Heart left ventricle (tissue), 16 donors: ENCODE measurements at regions not wholly inside any gene's neighbourhood (a gene's known extent, or its start where the extent isn't known, plus 50 kb on each side); places are given as distances from the start of the nearest gene placed in this dataset.

Source experiments
- ATAC-seq, 4 donors: fragments of 200-7000 bp; cut with Tn5 transposase; one replicate each; pipeline ENCODE4 v1.9.1; 2020 to 2022; ENCODE audit warnings: moderate library complexity in 4 of 4, mild to moderate bottlenecking in 3 of 4, moderate number of reproducible peaks in 1 of 4
- DNase-seq, 5 donors: peaks; one replicate each; pipeline ENCODE4 v3.0.0-alpha.2; 2020
- H3K27ac ChIP-seq, 12 donors: fragments of 200-600 bp; sonication (generic) in 4 of 12; one replicate each; pipeline versions ENCODE4 v1.5.0 to v1.8.0; 2016 to 2022; ENCODE audit warnings: mild to moderate bottlenecking in 2 of 12
- H3K27me3 ChIP-seq, 9 donors: fragments of 200-600 bp; sonication (generic) in 2 of 9; one replicate each; pipeline versions ENCODE4 v1.5.1 to v1.8.0; 2016 to 2022; ENCODE audit warnings: mild to moderate bottlenecking in 3 of 9
- H3K36me3 ChIP-seq, 9 donors: fragments of 200-600 bp; sonication (generic) in 2 of 9; one replicate each; pipeline versions ENCODE4 v1.5.0 to v1.8.0; 2018 to 2022; ENCODE audit warnings: mild to moderate bottlenecking in 2 of 9
- H3K4me1 ChIP-seq, 12 donors: fragments of 200-600 bp; sonication (generic) in 4 of 12; one replicate each; pipeline versions ENCODE4 v1.5.0 to v1.8.0; 2016 to 2022; ENCODE audit warnings: mild to moderate bottlenecking in 3 of 12
- H3K4me3 ChIP-seq, 12 donors: fragments of 200-600 bp; sonication (generic) in 4 of 12; one replicate each; pipeline versions ENCODE4 v1.5.0 to v1.8.0; 2017 to 2022; ENCODE audit warnings: mild to moderate bottlenecking in 9 of 12, moderate library complexity in 4 of 12
- H3K9me3 ChIP-seq, 12 donors: fragments of 200-600 bp; sonication (generic) in 4 of 12; one replicate each; pipeline versions ENCODE4 v1.5.0 to v1.8.0; 2016 to 2022; ENCODE audit warnings: mild to moderate bottlenecking in 1 of 12
- POLR2A ChIP-seq, 2 donors: fragments of 450-650 bp; IDR thresholded peaks; one replicate each; pipeline ENCODE4 v1.6.1; 2017; ENCODE audit warnings: antibody characterized with exemption in 2 of 2, mild to moderate bottlenecking in 2 of 2, moderate library complexity in 2 of 2
- WGBS, 4 donors: extraction: QIAGEN DNeasy Blood & Tissue Kit in 2 of 4; methylation state at CpG; one replicate each; pipeline versions ENCODE4 v1.1.5 to v1.1.7; 2013 to 2018; 5-methylcytosine and 5-hydroxymethylcytosine counted together
- intact Hi-C, 10 donors: fragments of 100-400 bp; cut with DNase I; formaldehyde crosslinking; loops; one replicate each; pipeline versions ENCODE4 v1.11.1 to v1.14.2; 2022
- TF ChIP-seq, protein P1 (sequence below), 12 donors: fragments of 200-600 bp; sonication (generic) in 4 of 12; IDR thresholded peaks; one replicate each; pipeline versions ENCODE4 v1.5.0 to v1.8.0; 2018 to 2022; ENCODE audit warnings: antibody characterized with exemption in 12 of 12, mild to moderate bottlenecking in 5 of 12
- donor health status: ischemic (EF 13 %, LVEDD 7.1; RV severe dilation, severe dysfunction).
- donor health status: healthy with polysubstance abuse.
- donor health status: DM: no; HTN: yes; CAD: no.
- donor health status: DM: no; HTN: no; CAD: no.
- donor health status: ischemic (EF 25% LVEDD 6.9; RV normal size, moderate dysfunction).
- donor health status: ischemic (EF 25% LVEDD 5.7; RV mildly dilated, moderate dysfunction).
- donor health status: healthy.
- donor health status: DM: yes; HTN: yes; CAD: no.
- donor health status: ischemic (EF 35%, LVEDD 5.7; RV mildly dilated, moderate dysfunction).
- donor health status: nonischemic (EF 11% LVEDD 7.7; RV severe dilation, severe dysfunction).
- donor health status: DM: yes; HTN: yes; CAD: no.
- donor health status: PGD.
- donor health status: ischemic (EF 29% LVEDD 5.4; RV normal size, mild dysfunction).
- donor health status: nonischemic (EF 23%, LVEDD 6.1; RV moderate dilation, normal function).

DNA sequence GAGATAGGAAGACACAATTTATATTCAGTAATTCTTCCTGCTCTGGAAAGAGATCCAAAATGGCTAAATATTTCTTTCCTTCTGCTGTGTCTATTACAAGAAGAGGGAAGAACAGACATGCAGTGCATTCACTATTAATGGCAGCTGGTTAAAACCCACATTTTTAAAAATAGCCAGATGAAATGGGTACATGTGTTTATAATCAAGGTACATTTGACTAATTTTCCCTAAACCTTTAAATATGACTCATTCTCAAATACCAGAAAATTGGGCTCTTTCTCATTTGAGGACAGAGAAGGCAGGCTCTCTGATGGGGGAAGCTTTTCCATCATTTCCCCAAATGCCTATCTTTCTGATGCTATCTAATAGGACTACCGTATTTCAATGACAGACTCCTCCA, 215.7 kb upstream of the HABP2 start:
- Histone ChIP-seq H3K27me3 (no peaks in the 10 kb centered on the region), H3K4me3 (no peak overlapping the region), H3K27ac (no peak overlapping the region), H3K9me3 (peaks cover 0 to 14% (median 0%) of the 10 kb centered on the region in 12 donors), H3K4me1 (no peaks in the 10 kb centered on the region), H3K36me3 (no peaks in the 10 kb centered on the region)
- DNase-seq (no peak), ATAC-seq (no peak)
- intact Hi-C loops: no loop called here
- TF ChIP-seq, protein P1, sequence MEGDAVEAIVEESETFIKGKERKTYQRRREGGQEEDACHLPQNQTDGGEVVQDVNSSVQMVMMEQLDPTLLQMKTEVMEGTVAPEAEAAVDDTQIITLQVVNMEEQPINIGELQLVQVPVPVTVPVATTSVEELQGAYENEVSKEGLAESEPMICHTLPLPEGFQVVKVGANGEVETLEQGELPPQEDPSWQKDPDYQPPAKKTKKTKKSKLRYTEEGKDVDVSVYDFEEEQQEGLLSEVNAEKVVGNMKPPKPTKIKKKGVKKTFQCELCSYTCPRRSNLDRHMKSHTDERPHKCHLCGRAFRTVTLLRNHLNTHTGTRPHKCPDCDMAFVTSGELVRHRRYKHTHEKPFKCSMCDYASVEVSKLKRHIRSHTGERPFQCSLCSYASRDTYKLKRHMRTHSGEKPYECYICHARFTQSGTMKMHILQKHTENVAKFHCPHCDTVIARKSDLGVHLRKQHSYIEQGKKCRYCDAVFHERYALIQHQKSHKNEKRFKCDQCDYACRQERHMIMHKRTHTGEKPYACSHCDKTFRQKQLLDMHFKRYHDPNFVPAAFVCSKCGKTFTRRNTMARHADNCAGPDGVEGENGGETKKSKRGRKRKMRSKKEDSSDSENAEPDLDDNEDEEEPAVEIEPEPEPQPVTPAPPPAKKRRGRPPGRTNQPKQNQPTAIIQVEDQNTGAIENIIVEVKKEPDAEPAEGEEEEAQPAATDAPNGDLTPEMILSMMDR (IDR thresholded peaks at IDR 0.05): no peak
- 87 to 100% (median 95%) methylated on average over 1 of the region's 1 CpG for WGBS, 4 donors

DNA sequence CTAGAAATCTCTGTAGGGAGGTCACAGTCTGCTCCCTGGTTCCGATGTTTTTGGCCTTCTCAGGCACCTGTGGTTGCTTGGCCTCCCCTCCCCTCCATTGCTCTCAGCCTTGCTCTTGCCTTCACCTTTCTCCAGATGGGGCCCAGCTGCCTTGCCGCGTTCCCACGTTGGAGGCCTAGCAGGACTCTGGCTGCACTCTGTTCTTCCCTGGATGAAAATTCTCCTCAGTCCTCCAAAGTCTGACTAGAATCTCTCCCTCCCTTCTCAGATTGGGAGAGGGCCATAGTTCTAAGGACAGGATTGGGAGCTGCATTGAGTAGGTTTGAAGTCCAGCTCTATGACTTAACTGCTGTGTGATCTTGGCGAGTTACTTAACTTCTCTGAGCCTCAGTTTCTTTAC, 213.7 kb upstream of the HABP2 start:
- no peak for DNase-seq
- peaks cover 0 to 10% (median 0%) of the 10 kb centered on the region in 12 donors for H3K9me3 ChIP-seq
- WGBS, 4 donors: 77 to 88% (median 87%) methylated on average over 4 to 5 of the region's 5 CpGs
- H3K36me3 ChIP-seq: no peaks in the 10 kb centered on the region
- H3K4me1 ChIP-seq: no peaks in the 10 kb centered on the region
- TF ChIP-seq, protein P1 (IDR thresholded peaks at IDR 0.05): no peak
- TF ChIP-seq POLR2A (IDR thresholded peaks at IDR 0.05): no peak
- no peak overlapping the region for H3K4me3 ChIP-seq
- no peak overlapping the region for H3K27ac ChIP-seq
- H3K27me3 ChIP-seq: no peaks in the 10 kb centered on the region
- no peak for ATAC-seq
- intact Hi-C loops: no loop called here

DNA sequence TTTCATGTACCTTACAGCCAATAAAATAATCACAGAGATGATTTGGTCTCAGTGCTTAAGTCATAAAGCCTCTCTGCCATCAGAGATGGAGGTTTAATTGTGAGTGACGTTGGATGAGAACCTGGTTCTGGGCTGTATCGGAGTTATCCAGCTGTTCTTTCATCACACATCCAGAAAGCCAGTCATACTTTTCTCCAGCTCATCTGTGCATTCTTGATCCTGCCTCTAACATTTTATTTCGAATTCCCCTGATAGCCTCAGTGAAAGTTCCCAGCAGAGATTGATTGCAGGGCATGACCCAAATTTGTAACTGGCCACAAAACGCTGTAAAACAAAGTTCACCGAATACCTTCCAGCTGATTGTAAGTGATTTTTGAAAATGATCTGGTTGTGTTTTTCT, 212.6 kb upstream of the HABP2 start:
- ATAC-seq: no peak
- DNase-seq: no peak
- TF ChIP-seq, protein P1 (IDR thresholded peaks at IDR 0.05): no peak
- TF ChIP-seq POLR2A (IDR thresholded peaks at IDR 0.05): no peak
- intact Hi-C loops: no loop called here
- Histone ChIP-seq H3K4me3 (no peak overlapping the region), H3K4me1 (no peaks in the 10 kb centered on the region), H3K27me3 (no peaks in the 10 kb centered on the region), H3K36me3 (no peaks in the 10 kb centered on the region), H3K9me3 (no peaks in the 10 kb centered on the region), H3K27ac (no peak overlapping the region)
- WGBS, 4 donors: 75 to 85% (median 77%) methylated on average over 5 of the region's 5 CpGs

DNA sequence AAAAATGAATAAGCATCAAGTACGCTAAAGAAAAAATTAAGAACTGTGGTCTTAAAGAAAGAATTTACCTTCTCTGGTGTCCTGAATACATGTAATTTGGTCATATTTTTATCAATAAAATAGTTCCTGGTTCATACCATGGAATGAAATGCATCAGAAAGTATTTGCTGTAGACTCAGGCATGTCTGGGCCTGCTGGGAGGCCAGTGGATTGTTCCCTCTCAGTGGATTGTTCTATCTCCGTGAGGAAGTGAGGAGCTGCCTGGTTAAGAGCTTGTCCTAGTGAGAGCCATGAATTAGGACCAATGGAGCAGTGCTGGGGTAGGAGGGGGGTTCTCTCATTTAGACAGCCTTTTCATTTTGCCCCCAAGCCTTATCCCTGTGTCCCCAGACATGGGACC, 211.7 kb upstream of the HABP2 start:
- no peaks in the 10 kb centered on the region for H3K4me1 ChIP-seq
- DNase-seq (no peak), ATAC-seq (no peak)
- no peaks in the 10 kb centered on the region for H3K9me3 ChIP-seq
- intact Hi-C loops: no loop called here
- WGBS, 4 donors: 89 to 93% (median 92%) methylated on average over 2 of the region's 2 CpGs
- H3K27me3 ChIP-seq: no peaks in the 10 kb centered on the region
- no peak for TF ChIP-seq POLR2A (IDR thresholded peaks at IDR 0.05)
- TF ChIP-seq, protein P1 (IDR thresholded peaks at IDR 0.05): no peak
- H3K4me3 ChIP-seq: no peak overlapping the region
- H3K36me3 ChIP-seq: no peaks in the 10 kb centered on the region
- H3K27ac ChIP-seq: no peak overlapping the region
